GM21528 (cell line): ENCODE measurements at regions not wholly inside any gene's neighbourhood (a gene's known extent, or its start where the extent isn't known, plus 50 kb on each side); places are given as distances from the start of the nearest gene placed in this dataset.
"Not testable (repeated sequence)": the region's sequence is repeated elsewhere in the genome, so short reads cannot be mapped to it uniquely, and the experiment has no call there.

Source experiments
- ATAC-seq: cut with Tn5 transposase; IDR thresholded peaks from one replicate; pipeline ENCODE4 v1.9.1; 2021; ENCODE audit warnings: mild to moderate bottlenecking, moderate library complexity; ENCODE audit not compliant: unreplicated experiment, low FRiP score

- no peak for ATAC-seq
Observed at GRCh38 chr13:63307228-63307627, 1891.6 kb upstream of the PCDH20 start.

DNA sequence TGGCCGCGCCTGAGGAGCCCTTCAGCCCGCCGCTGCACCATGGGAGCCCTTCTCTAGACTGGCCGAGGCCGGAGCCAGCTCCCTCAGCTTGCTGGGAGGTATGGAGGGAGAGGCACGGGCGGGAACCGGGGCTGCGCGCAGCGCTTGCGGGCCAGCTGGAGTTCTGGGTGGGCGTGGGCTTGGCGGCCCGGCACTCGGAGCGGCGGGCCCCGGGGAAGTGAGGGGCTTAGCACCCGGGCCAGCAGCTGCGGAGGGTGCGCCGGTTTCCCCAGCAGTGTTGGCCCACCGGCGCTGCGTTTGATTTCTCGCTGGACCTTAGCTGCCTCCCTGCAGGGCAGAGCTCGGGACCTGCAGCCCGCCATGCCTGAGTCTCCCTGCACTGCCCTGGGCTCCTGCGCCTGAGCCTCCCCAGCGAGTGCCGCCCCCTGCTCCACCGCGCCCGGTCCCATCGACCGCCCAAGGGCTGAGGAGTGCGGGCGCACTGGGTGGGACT lies 1890.0 kb upstream of the PCDH20 start:
- no peak for ATAC-seq

DNA sequence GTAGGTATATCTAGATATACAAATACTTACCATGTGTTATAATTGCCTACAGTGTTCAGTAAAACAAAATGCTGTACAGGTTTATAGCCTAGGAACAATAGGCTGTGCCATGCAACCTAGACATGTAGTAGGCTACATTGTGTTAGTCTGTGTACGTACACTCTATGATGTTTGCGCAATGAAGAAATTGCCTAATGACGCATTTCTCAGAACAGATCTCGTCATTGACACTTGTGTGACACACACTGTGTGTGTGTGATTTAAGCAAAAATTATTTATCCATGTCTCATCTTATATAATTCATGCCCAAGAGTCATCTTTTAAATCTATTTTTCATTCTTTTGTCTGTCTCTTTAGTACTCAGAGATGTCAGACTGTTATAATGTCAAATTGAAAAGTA lies 1888.8 kb upstream of the PCDH20 start:
- ATAC-seq, result no peak

DNA sequence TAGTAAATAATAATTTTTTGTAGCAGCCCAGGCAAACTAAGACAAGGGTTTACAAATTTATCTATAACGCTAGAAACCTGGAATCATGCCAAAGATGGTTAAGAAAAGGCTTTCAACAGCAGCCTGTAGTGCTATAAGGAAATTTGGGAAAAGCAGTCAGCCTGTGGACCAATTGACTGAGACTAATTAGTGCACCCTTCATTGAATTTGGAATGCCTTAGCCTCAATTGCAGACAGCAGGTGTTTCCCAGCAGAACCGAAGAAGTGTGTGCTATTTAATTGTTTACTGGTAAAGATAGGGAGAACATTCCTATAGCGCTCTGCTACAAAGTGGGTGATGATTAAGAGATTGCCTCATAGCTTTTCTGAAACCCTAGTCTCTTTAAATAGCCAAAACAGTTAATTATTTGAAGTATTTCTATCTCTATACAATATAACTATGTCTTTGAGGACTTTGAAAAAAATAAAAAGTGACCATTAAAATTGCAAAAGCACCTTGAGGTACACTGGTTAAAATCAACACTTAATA lies 1884.3 kb upstream of the PCDH20 start:
- no peak for ATAC-seq

DNA sequence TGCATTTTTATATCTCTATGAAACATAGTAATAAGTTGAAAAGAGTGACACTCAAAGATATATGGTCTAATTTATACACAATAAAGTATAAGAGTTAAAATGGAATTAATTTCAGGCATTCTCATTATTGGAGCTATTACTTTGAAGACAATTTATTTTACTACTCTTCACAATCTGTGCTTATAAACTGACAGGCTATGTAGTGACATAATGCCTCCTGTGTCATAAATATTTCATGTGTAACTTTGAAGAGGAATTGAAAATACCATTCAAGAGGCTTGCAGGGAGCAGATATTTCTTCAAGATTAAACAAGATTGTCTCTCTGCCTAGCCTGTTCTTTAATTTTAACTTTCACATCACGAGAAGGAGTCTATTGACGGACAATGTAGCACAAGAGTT lies 1881.5 kb upstream of the PCDH20 start:
- no peak for ATAC-seq

DNA sequence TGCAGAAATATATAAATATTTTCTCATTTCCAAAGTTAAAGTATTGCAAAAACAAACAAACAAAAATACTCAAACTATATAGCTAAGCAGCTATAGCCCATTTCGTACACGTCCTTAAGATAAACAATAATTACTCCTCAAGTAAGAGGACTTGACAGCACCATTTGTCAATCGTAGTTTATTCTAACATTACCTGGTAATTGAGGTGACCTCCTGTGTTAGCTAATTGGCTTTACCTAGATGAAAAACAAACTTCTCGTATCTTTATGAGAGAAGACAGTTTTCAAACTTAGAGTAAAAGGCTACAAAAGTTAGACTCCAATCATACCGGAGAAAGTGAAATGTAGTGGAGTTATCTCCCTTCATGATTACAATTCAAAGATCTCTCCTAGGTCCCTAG lies 1876.1 kb upstream of the PCDH20 start:
- no peak for ATAC-seq

- no peak for ATAC-seq
Observed at GRCh38 chr13:63288576-63288975, 1872.9 kb upstream of the PCDH20 start.

- ATAC-seq, result no peak
Observed at GRCh38 chr13:63287926-63288325, 1872.3 kb upstream of the PCDH20 start.

DNA sequence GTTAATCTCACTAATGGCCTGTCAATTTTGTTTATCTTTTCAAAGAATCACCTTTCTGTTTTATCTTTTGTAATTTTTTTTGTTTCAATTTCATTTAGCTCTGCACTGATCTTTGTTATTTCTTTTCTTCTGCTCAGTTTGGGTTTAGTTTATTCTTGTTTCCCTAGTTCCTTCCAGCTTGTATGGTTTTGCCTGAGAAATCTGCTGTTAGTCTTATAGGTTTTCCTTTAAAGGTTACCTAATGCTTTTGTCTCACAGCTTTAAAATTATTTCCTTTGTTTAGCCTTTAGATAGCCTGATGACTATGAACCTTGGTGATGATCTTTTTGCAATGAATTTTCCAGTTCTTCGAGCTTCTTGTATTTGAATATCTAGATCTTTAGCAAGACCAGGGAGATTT lies 1869.8 kb upstream of the PCDH20 start:
- no peak for ATAC-seq

DNA sequence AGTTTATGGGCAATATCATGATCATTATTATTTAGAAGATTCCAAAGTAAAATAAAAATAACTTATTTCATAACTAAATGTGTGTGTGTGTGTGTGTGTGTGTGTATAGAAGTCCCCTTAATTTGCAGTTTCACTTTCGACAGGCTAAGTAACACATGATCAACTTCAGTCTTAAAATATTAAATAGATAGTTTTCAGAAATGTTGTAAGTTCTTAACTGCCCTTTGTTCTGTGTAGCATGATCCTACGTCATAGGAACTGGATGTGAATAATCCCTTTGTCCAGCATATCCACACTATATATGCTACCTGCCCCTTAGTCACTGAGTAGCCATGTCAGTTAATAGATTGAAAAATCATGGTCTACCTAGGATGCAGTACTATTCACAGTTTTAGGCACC lies 1863.5 kb upstream of the PCDH20 start:
- ATAC-seq, result no peak

DNA sequence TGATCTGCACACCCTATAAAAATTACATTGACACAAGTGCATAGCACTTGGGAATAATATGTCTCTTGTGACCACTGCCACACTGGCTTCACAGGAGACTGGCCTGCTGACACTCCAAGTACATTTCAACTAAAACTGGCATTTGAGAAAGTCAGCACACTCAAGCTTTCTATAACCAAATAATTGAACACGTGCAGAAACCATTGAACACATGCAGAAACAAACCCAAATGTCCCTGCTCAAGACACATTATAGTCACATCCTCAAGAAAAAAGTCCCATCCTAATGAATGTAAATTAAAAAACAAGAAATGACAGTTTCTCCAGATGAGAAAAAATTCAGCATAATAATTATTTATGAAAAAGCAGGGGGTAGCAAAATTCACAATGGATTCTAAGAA lies 1859.1 kb upstream of the PCDH20 start:
- no peak for ATAC-seq

- no peak for ATAC-seq
Observed at GRCh38 chr13:63249411-63250187, 1834.0 kb upstream of the PCDH20 start.

- not testable (repeated sequence) for ATAC-seq
Observed at GRCh38 chr13:63236667-63237396, 1821.2 kb upstream of the PCDH20 start.

DNA sequence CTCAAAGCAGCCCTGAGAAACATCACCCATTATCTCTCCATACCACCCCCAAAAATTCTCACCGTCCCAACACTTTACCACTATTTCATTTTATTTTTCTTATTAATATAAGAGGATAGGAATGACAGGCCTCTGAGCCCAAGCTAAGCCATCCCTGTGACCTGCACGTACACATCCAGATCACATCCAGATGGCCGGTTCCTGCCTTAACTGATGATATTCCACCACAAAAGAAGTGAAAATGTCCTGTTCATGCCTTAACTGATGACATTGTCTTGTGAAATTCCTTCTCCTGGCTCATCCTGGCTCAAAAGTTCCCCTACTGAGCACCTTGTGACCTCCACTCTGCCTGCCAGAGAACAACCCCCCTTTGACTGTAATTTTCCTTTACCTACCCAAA lies 1802.9 kb upstream of the PCDH20 start:
- ATAC-seq, result not testable (repeated sequence)

- ATAC-seq, result no peak
Observed at GRCh38 chr13:63209330-63210017, 1793.8 kb upstream of the PCDH20 start.

- no peak for ATAC-seq
Observed at GRCh38 chr13:63208826-63209225, 1793.2 kb upstream of the PCDH20 start.

DNA sequence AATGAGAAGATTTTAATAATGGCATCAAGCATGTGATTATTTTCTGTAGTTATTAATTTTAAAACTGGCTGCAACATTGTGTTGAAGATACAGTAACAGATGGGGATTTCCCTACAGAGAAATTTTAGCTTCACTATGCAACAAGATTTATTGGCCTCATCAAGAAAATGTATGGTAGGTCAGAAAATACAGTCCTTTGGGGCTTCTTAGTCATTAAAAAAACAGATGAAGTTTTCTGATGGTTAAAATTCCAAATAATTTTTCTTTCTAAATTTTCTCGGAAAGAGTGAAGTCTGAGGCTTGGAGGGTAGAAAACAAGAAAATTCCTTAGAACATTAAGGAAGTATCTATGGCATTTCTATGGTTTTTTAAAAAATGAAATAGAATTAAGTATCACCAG lies 1790.8 kb upstream of the PCDH20 start:
- ATAC-seq, result no peak

GRCh38 chr13:63201493-63201892 lies 1785.8 kb upstream of the PCDH20 start:
- no peak for ATAC-seq

GRCh38 chr13:63199508-63199907 lies 1783.9 kb upstream of the PCDH20 start:
- ATAC-seq, result no peak

GRCh38 chr13:63198071-63198470 lies 1782.4 kb upstream of the PCDH20 start:
- no peak for ATAC-seq

GRCh38 chr13:63195726-63196125 lies 1780.1 kb upstream of the PCDH20 start:
- no peak for ATAC-seq
